Hepatocyte (in vitro differentiated cells): ENCODE measurements at regions not wholly inside any gene's neighbourhood (a gene's known extent, or its start where the extent isn't known, plus 50 kb on each side); places are given as distances from the start of the nearest gene placed in this dataset.

ENCODE experiments used
- CTCF ChIP-seq: fragments of 200-600 bp; sonication (generic); IDR thresholded peaks from 2 replicates; pipeline ENCODE4 v1.5.1; 2016; ENCODE audit warnings: antibody characterized with exemption, mild to moderate bottlenecking; ENCODE audit not compliant: poor library complexity
- EZH2 ChIP-seq: fragments of 200-600 bp; sonication (generic); IDR thresholded peaks from 2 replicates; pipeline ENCODE4 v1.6.1; 2016; ENCODE audit warnings: antibody characterized with exemption, mild to moderate bottlenecking, borderline replicate concordance

- TF ChIP-seq CTCF = peak; percentile 40
- TF ChIP-seq EZH2 = no peak
Measured at GRCh38 chr20:59402681-59403080, 102.3 kb downstream of the EDN3 start.
